NCI-H2227 (cell line): ENCODE measurements at regions not wholly inside any gene's neighbourhood (a gene's known extent, or its start where the extent isn't known, plus 50 kb on each side); places are given as distances from the start of the nearest gene placed in this dataset.

ENCODE experiments used
- DNase-seq: peaks from one replicate; lab custom pipeline; 2025; ENCODE audit not compliant: unreplicated experiment; lab: John Stamatoyannopoulos, UW

DNA sequence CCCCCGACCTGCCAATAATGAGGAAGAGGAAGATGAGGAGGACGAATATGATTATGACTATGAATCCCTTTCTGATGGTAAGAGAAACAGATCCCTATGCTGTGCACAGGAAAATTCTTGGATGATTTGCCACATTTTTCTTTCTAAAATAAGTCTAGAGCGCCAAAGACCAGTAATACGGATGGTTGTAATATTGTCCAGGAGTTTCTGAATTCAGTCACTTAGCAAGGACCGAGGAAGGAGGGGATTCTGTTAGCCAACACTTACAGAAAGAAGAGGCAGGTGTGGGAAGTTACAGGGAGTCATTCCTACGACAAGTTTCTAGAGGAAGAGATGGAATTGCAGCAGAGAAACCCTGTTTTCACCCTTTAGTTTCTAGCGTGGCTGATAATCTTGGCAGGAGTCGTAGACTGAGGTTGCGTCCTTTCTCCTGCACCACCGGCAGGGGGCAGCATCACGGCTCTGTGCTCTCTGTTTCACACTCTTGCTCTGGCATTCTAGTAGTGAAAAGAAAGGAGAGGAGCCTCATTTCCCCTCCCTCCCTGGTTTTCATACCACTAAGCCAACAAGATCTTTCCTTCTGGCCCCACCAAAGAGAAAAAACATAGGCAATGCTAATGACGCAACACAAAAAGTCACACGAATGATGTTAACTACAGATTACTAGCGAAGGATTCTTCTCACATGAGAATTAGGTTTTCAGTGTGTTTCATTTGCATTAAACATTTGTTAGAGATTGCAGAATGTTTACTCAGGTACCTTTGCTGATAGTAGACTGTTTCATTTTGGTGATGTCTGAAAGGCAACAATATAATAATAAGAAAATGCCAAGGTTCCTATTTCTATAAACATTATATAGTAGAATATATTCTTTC, 82.7 kb downstream of the NOC3L start:
- peak; percentile 13 for DNase-seq

DNA sequence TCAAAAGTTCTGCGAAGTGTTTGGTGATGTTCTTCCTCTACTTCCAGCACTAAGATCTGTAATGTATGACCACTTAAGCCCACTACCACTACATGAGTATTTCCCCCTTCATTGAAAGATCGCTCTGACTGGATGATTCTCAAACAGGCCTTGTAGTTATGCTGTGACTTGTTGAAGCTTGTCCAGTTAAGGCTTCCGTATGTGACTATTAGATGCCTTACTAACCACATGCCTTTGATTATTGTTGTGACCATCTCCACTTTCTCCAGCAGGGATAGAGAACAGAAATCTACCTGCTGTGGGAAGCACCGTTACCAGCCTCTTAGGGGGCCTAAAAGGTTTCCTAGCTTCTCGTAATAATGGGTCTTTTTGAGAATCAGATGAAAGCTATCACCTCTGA, 81.1 kb downstream of the NOC3L start:
- no peak for DNase-seq

DNA sequence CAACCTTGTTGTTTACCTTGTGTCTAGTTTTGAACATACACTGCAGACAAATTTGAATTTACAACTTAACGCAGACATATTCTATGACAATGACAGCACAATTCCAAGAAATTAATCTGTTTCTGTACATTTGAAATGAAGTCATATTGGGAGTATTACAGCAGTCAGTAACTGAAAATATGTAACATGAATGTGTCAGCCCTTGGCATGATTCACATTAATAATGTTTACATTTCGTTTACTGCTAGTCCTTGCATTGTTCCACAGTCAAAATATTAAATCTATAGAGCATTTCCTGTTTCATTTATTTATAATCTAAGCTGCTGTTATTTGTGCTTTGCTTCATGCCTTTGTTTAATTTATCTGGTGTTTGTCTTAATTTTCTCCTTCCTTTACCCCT, 80.4 kb downstream of the NOC3L start:
- no peak for DNase-seq
